ENCODE measurements at regions not wholly inside any gene's neighbourhood (a gene's known extent, or its start where the extent isn't known, plus 50 kb on each side); places are given as distances from the start of the nearest gene placed in this dataset.
"Not testable (repeated sequence)": the region's sequence is repeated elsewhere in the genome, so short reads cannot be mapped to it uniquely, and the experiment has no call there.

DNA sequence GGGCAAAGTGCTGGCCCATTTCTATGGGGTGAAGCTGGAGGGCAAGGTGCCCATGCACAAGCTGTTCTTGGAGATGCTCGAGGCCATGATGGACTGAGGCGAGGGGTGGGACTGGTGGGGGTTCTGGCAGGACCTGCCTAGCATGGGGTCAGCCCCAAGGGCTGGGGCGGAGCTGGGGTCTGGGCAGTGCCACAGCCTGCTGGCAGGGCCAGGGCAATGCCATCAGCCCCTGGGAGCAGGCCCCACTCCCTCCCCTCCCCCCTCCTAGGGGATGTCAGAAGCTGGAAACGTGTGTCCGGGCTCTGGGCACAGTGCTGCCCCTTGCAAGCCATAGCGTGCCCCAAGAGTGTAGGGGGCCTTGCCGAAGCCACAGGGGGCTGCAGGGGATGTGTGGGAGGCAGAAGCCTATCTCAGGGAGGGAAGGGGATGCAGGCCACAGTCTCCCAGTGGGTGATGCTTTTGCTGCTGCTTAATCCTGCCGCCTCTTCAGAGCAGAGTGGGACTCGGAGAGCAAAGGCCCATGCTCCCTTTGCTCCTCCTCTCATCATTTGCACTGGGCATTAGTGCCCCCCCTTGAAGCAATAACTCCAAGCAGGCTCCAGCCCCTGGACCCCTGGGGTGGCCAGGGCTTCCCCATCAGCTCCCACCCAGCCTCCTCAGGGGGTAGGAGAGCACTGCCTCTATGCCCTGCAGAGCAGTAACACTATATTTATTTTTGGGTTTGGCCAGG, 85.2 kb downstream of the MRPL57 start:
- DNase-seq (ENCODE audit: low read depth in 1 of 2, low spot score in 1 of 2), result not testable (repeated sequence)

GRCh38 chr13:21263909-21264308, 87.5 kb downstream of the MRPL57 start:
- not testable (repeated sequence) for DNase-seq (ENCODE audit: low read depth in 1 of 2, low spot score in 1 of 2)

- not testable (repeated sequence) for DNase-seq (ENCODE audit: low read depth in 1 of 2, low spot score in 1 of 2)
Observed at GRCh38 chr13:21268485-21268884, 92.0 kb downstream of the MRPL57 start.

DNA sequence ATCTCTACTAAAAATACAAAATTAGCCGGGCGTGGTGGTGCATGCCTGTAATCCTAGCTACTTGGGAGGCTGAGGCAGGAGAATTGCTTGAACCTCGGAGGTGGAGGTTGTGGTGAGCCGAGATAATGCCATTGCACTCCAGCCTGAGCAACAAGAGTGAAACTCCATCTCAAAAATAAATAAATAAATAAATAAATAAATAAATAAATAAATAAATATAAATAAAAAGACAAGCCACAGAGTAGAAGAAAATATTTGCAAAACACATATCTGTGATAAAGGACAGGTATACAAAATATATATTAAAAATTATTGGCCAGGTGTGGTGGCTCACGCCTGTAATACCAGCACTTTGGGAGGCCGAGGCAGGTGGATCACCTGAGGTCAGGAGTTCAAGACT, 96.0 kb downstream of the MRPL57 start:
- not testable (repeated sequence) for DNase-seq (ENCODE audit: low read depth in 1 of 2, low spot score in 1 of 2)

DNA sequence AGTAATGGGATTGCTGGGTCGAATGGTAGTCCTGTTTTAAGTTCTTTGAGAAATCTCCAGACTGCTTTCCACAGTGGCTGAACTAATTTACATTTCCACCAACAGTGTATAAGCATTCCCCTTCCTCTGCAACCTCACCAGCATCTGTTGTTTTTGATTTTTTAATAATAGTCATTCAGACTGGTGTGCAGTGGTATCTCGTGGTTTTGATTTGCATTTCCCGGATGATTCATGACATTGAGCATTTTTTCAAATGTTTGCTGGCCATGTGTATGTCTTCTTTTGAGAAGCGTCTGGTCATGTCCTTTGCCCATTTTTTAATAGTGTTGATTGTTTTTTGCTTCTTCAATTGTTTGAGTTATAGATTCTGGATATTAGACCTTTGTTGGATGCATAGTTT, 98.0 kb downstream of the MRPL57 start:
- not testable (repeated sequence) for DNase-seq (ENCODE audit: low read depth in 1 of 2, low spot score in 1 of 2)

DNA sequence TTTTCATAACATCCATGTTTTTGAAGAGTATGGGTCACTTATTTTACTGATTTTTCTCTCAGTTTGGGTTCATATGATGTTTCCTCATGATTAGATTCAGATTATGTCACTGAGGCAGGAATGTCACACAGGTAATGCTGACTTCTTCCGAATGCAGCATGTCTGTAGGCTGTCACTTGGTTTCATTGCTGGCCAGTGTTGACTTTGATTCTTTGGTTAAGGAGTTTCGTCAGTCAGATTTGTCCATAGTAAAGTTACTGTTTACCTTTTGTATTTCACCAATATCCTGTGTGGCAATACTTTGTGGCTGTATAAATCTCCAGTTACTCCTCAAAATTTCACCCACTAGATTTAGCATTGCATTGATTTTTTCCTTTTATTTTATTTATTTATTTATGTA, 105.6 kb downstream of the MRPL57 start:
- DNase-seq (ENCODE audit: low read depth in 1 of 2, low spot score in 1 of 2), result no peak

GRCh38 chr13:21287331-21287907, 111.0 kb downstream of the MRPL57 start:
- no peak for DNase-seq (ENCODE audit: low read depth in 1 of 2, low spot score in 1 of 2)

GRCh38 chr13:21289475-21289874, 113.0 kb downstream of the MRPL57 start:
- DNase-seq (ENCODE audit: low read depth in 1 of 2, low spot score in 1 of 2), result no peak

GRCh38 chr13:21290442-21291002, 114.1 kb downstream of the MRPL57 start:
- not testable (repeated sequence) for DNase-seq (ENCODE audit: low read depth in 1 of 2, low spot score in 1 of 2)

GRCh38 chr13:21291840-21292239, 115.4 kb downstream of the MRPL57 start:
- no peak for DNase-seq (ENCODE audit: low read depth in 1 of 2, low spot score in 1 of 2)

GRCh38 chr13:21296991-21297390, 120.5 kb downstream of the MRPL57 start:
- not testable (repeated sequence) for DNase-seq (ENCODE audit: low read depth in 1 of 2, low spot score in 1 of 2)

DNA sequence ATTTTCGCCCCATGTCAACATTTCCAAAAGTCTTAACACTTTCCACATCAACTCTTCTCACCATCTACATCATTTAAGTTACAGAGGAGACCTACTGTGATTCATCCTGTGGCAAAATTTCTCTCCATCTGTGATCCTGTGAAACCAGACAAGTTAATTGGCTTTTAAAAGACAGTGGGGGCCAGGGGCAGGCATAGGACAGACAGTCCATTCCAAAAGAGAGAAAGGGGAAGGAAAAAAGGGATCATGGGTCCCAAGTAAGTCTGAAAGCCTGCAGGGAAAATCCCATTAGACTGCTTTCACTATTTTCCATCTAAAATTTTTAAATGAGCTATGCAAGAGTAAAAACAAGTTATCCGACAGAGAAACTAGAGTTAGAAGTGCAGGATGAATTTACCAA, 121.0 kb downstream of the MRPL57 start:
- DNase-seq (ENCODE audit: low read depth in 1 of 2, low spot score in 1 of 2), result no peak

- DNase-seq (ENCODE audit: low read depth in 1 of 2, low spot score in 1 of 2), result peak; percentile 71 to 82
Observed at GRCh38 chr13:21297914-21298831, 121.7 kb downstream of the MRPL57 start.

DNA sequence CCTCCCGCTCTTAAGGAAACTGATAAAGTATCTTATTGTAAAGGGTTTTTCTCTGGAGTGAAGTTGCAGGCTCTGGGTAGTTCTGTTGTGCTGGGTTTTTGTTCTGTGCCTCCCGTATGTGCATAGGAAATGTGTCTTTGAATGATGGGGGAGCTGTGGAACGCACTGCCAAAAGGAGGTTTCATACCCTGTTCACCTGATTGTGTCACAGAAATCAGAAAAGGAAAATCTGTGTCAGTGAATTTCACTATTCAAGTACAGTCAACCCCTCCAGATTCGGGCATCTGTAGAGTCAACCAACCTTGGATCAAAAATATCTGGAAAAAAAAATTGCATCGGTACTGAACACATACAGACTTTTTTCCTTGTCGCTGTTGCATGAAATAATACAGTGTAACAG, 127.8 kb downstream of the MRPL57 start:
- no peak for DNase-seq (ENCODE audit: low read depth in 1 of 2, low spot score in 1 of 2)

DNA sequence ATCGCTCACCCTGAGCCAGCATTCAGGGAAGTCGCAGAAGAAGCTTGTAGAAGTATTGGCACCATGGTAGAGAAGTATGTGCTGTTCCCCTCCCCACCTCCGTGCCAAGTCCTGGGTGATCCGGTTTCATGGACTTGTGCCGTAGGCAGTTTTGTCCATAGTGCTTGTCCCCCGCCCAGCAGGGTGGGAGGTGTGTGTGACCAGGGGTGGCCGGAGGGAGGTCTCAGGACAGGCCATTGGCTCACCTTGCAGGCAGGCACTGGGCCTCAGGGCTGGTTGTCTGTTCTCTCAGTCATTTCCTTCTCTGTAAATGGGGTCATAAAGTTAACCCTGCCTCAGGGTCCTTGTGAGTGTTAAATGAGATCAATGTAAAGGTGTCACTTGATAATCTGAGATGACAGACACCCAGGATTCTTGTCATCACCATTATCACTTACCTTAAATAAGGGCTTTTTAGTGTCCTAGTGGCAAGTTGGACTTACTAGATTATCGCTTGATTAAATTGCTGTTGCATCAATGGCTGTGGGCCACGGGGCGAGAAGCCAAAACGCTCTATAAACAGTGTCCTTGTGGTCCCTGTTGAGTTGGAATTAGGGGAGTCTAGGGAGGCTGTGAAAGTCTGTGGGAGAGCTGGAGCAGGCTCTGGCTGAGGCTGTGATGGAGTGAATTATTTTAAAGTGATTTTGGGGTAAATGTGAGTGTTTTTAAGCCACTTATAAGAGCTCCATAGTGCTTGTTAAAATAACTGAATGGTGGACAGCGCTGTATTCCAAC, 130.0 kb downstream of the MRPL57 start:
- not testable (repeated sequence) for DNase-seq (ENCODE audit: low read depth in 1 of 2, low spot score in 1 of 2)

DNA sequence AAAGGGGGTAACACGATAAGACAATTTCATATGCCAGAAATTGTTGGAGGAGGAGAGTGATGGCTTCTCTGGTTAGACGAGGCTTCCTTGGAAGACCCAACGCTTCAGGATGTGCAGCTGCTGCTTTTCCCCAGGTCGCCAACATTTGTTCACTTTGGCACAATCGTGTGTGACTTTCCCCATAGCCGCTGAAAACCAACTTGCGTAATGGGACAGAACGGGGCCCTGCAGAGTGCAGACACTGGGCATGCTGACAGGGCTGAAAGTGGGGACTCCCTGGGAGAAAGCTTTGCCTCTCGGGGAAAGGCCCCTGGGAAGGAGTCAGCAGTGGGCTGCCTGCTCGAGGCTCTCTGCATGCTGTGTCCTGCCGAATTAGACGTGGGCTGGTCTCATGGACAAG, 130.7 kb downstream of the MRPL57 start:
- DNase-seq (ENCODE audit: low read depth in 1 of 2, low spot score in 1 of 2), result not testable (repeated sequence)

DNA sequence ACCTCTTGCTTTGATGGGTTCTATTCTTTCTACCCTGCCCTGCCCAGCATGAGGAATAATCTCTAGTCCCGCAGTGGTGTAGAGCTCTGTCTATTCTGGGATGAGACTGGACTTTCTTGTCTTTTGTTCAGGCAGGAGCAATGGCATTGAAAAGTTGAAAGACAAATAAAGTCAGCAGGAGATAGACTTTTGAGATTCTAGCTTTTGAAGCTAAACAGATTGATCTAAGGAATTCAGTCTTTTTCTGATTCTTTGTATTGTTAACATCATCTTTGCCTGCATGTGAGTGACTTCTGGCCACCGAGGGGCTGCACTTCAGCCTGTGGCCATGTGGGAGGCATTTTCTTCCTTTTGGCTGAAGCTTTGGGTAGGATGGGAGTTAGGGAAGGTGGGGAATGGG, 132.4 kb downstream of the MRPL57 start:
- no peak for DNase-seq (ENCODE audit: low read depth in 1 of 2, low spot score in 1 of 2)

GRCh38 chr13:21309542-21310172, 133.2 kb downstream of the MRPL57 start:
- DNase-seq (ENCODE audit: low read depth in 1 of 2, low spot score in 1 of 2), result no peak

DNA sequence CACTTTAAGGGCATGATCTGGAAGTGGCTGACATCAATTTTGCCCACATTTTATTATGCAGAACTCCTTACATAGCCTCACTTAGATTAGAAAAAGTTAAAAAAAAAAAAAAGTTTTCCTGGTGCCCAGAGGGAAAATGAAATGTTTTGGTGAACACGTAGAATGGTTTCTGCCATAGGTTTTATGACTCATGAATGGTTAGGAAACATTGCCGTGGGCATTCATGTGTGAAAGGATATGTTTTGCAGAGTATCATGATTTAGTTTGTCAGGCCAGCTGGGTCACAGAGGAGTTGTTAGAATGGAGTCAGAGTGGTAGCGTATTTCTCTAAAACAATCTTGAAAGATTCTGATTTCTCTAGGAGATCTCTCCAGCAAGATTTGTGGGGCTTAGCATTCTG, 133.8 kb downstream of the MRPL57 start:
- no peak for DNase-seq (ENCODE audit: low read depth in 1 of 2, low spot score in 1 of 2)

DNA sequence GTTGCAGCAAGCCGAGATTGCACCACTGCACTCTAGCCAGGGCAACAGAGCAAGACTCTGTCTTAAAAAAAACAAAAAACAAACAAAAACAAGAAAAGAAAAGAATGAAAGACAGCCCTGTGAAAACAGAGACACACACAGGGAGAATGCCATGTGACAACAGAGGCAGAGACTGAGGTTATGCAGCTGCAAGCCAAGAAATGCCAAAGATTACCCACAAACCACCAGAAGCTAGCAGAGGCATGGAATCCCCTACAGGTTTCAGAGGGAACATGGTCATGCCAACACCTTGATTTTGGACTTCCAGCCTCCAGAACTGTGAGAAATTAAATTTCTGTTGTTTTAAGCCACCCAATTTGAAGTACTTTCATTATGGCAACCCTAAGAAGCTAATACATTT, 138.5 kb downstream of the MRPL57 start:
- DNase-seq (ENCODE audit: low read depth in 1 of 2, low spot score in 1 of 2), result not testable (repeated sequence)

All from stimulated activated CD4-positive, alpha-beta T cell treated with anti-CD3 and anti-CD28 coated beads, Interleukin-15, amount 100 ng/mL, for 1 hour (primary cell).